Esophagus (tissue), 2 donors: ENCODE measurements at regions not wholly inside any gene's neighbourhood (a gene's known extent, or its start where the extent isn't known, plus 50 kb on each side); places are given as distances from the start of the nearest gene placed in this dataset.

Experiments used
- H3K27ac ChIP-seq, 2 donors: one replicate each; pipeline ENCODE4 v1.5.1; 2013; ENCODE audit warnings: low read depth in 2 of 2, mild to moderate bottlenecking in 2 of 2, inconsistent platforms in 1 of 2, low read length in 1 of 2, moderate library complexity in 1 of 2
- H3K27me3 ChIP-seq, 2 donors: one replicate each; pipeline ENCODE4 v1.6.1; 2013; ENCODE audit warnings: low read length in 2 of 2, control low read depth in 1 of 2, mild to moderate bottlenecking in 1 of 2; ENCODE audit not compliant: insufficient read depth in 2 of 2, control insufficient read depth in 1 of 2
- H3K36me3 ChIP-seq, 2 donors: one replicate each; pipeline ENCODE4 v1.6.1; 2013; ENCODE audit warnings: low read length in 1 of 2; ENCODE audit not compliant: control insufficient read depth in 2 of 2, insufficient read depth in 2 of 2
- H3K4me1 ChIP-seq, 2 donors: one replicate each; pipeline ENCODE4 v1.6.1; 2013; ENCODE audit warnings: low read length in 1 of 2; ENCODE audit not compliant: control insufficient read depth in 2 of 2, insufficient read depth in 2 of 2
- H3K4me3 ChIP-seq, 2 donors: one replicate each; pipeline ENCODE4 v1.5.1; 2013; ENCODE audit warnings: low read length in 2 of 2, mild to moderate bottlenecking in 2 of 2, low read depth in 1 of 2, moderate library complexity in 1 of 2
- H3K9me3 ChIP-seq, 2 donors: one replicate each; pipeline ENCODE4 v1.6.1; 2013; ENCODE audit warnings: mild to moderate bottlenecking in 2 of 2, low read depth in 1 of 2, low read length in 1 of 2, moderate library complexity in 1 of 2; ENCODE audit not compliant: control insufficient read depth in 2 of 2, insufficient read depth in 1 of 2
- WGBS, 2 donors: extraction: QIAGEN DNeasy Blood & Tissue Kit; methylation state at CpG; one replicate each; pipeline ENCODE4 v1.1.7; 2013; 5-methylcytosine and 5-hydroxymethylcytosine counted together
- donor health status: healthy with polysubstance abuse.
- donor health status: Bipolar disorder and iron deficiency.

DNA sequence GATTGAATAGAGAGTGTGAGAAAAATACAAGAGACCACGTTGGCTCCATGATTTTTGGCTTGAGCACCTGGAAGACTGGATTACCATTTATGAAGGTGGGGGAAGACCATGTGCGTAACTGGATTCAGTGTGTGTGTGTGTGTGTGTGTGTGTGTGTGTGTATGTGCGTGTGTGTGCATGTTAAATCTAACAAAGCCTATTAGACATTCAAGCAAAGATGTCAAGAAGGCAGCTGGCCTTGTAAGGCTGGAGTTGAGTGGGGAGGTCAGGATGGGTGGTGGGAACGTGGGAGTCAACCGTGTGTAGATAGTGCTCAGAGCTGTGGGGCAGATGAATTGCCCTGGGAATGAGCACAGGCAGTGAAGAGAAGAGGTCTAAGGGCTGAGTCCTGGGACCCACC is 293.8 kb upstream of the POU3F1 start:
- WGBS, 2 donors = 71 to 87% methylated on average over 5 of the region's 5 CpGs
- Histone ChIP-seq H3K36me3 (no peaks in the 10 kb centered on the region), H3K27ac (no peak overlapping the region), H3K4me3 (no peak overlapping the region), H3K9me3 (no peaks in the 10 kb centered on the region), H3K27me3 (no peaks in the 10 kb centered on the region), H3K4me1 (no peaks in the 10 kb centered on the region)

- no peaks in the 10 kb centered on the region for H3K36me3 ChIP-seq
- 83% methylated on average over 5 of the region's 5 CpGs for WGBS, 2 donors
- no peaks in the 10 kb centered on the region for H3K4me1 ChIP-seq
These were observed 291.1 kb upstream of the POU3F1 start for GRCh38 chr1:38337711-38338110.

DNA sequence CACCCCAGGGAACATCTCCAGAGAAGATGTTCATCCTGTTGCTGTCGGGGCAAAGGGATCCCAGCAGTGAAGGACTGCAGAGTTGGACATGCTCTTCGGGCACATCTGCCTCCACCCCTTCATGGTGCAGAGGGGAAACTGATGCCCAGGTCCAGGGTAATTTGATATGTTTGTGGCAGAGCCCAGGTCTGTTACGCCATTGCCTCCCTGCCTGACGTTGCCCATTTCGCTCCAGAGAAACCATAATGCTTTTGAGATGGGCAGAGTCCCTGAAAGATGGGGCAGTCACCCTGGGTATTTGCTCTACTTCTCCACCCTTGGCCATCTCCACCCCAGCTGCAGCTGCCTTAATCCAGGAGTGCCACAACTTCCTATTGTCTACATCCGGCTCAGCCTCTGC is 290.4 kb upstream of the POU3F1 start:
- H3K9me3 ChIP-seq = no peaks in the 10 kb centered on the region
- no peaks in the 10 kb centered on the region for H3K36me3 ChIP-seq
- H3K4me3 ChIP-seq = no peak overlapping the region
- H3K4me1 ChIP-seq = no peaks in the 10 kb centered on the region
- 72 to 75% methylated on average over 6 of the region's 6 CpGs for WGBS, 2 donors
- no peak overlapping the region for H3K27ac ChIP-seq
- no peaks in the 10 kb centered on the region for H3K27me3 ChIP-seq

More at GRCh38 chr1:38337711-38338110, 291.1 kb upstream of the POU3F1 start:
- H3K9me3 ChIP-seq = no peaks in the 10 kb centered on the region
- H3K27ac ChIP-seq = no peak overlapping the region
- H3K4me3 ChIP-seq = no peak overlapping the region
- no peaks in the 10 kb centered on the region for H3K27me3 ChIP-seq

DNA sequence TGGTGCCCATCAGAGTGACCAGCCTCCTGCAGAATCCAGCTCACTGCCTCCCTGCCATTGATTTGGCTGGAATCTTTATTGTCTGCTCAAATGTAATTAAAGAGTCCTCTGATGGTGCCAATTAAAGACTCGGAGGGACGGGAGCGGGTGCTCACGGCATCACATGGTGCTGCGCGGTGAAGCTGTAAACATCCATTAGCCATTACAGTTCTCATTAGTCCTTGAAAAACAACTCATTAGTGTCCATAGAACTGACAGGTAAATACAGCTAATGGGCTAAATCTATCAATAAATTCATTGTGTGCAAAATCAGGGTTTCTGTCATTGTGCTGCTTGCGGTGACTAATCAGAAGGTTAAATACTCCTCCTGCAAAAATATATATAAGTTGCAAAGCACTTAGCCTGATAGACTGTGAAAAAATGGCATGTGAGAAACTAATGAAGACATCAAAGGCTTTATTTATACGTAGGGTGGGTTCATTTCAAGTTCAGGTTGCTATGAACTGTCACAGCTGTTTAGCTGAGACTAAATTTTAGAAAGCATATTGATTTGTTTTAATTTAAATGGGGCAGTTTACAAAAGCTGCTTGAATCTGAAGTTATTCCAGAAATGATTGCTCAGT is 289.8 kb upstream of the POU3F1 start:
- H3K27me3 ChIP-seq = no peaks in the 10 kb centered on the region
- H3K9me3 ChIP-seq = no peaks in the 10 kb centered on the region
- no peaks in the 10 kb centered on the region for H3K36me3 ChIP-seq
- H3K4me1 ChIP-seq = peaks cover 0 to 4% of the 10 kb centered on the region in 2 donors
- no peak overlapping the region for H3K27ac ChIP-seq
- 53 to 59% methylated on average over 8 of the region's 8 CpGs for WGBS, 2 donors
- no peak overlapping the region for H3K4me3 ChIP-seq

DNA sequence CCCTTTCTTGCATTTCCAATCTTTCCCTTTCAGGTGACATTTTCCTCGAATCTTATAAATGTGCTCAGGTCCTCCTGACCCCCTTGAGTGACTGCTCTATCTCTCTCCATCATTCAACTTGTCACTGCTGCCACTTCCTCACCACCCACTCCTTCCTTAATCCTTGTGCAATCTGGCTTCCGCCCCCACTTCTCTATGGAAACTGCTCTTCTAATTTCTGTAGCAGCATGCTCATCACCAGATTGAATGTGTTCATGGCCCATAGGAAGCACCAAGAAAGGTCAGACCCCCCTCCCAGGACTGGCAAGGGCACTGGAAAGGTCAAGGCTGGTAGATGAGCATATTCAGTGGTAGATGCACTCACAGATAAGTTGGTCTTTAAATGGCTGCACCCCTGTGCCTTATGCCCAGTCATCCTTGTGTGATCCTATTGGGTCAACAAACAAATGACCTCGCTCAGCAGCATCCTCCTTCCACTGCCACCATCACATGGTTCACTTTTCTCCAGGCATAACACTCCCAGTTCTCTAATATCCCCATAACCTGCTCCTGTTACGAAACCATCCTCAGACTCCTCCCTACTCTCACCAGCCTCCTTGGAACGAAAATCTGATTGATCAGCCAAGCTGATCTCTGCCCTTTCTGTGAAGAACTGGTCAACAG is 288.5 kb upstream of the POU3F1 start:
- no peaks in the 10 kb centered on the region for H3K27me3 ChIP-seq
- peaks cover 0 to 4% of the 10 kb centered on the region in 2 donors for H3K4me1 ChIP-seq
- no peaks in the 10 kb centered on the region for H3K36me3 ChIP-seq
- 67% methylated on average over 5 of the region's 5 CpGs for WGBS, 2 donors
- H3K9me3 ChIP-seq = no peaks in the 10 kb centered on the region
- no peak overlapping the region for H3K27ac ChIP-seq
- H3K4me3 ChIP-seq = no peak overlapping the region

GRCh38 chr1:38332649-38333310 is 286.2 kb upstream of the POU3F1 start:
- no peak overlapping the region for H3K27ac ChIP-seq
- H3K36me3 ChIP-seq = no peaks in the 10 kb centered on the region
- H3K4me1 ChIP-seq = peaks cover 0 to 4% of the 10 kb centered on the region in 2 donors
- H3K4me3 ChIP-seq = no peak overlapping the region
- H3K9me3 ChIP-seq = no peaks in the 10 kb centered on the region
- H3K27me3 ChIP-seq = no peaks in the 10 kb centered on the region
- WGBS, 2 donors = 74 to 82% methylated on average over 7 of the region's 7 CpGs

- Histone ChIP-seq H3K36me3 (no peaks in the 10 kb centered on the region), H3K4me1 (peaks cover 0 to 4% of the 10 kb centered on the region in 2 donors), H3K27ac (no peak overlapping the region), H3K4me3 (no peak overlapping the region), H3K9me3 (no peaks in the 10 kb centered on the region), H3K27me3 (no peaks in the 10 kb centered on the region)
- 59 to 77% methylated on average over 2 of the region's 2 CpGs for WGBS, 2 donors
These were observed 285.1 kb upstream of the POU3F1 start for GRCh38 chr1:38331496-38332210.

DNA sequence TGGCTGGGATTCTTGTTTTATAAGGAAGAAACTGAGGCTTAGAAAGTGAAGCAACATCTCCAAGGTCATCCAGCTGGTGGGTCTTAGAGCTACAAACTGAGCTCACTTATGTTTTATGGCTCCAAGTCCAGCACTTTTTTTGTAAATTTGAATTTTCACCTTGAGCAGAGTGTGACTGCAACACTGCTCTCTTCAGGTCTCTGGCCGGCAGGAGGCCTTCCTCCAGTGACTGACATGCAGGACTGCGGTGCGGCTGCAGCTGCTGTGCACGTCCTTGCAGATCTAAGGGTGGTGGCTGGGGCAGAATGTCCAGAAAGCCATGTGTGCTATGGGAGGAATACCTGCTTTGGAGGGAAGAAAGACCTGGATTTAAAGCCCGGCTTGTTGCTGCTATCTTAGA is 284.2 kb upstream of the POU3F1 start:
- 69 to 89% methylated on average over 5 of the region's 5 CpGs for WGBS, 2 donors
- H3K36me3 ChIP-seq = no peaks in the 10 kb centered on the region
- H3K27ac ChIP-seq = no peak overlapping the region

DNA sequence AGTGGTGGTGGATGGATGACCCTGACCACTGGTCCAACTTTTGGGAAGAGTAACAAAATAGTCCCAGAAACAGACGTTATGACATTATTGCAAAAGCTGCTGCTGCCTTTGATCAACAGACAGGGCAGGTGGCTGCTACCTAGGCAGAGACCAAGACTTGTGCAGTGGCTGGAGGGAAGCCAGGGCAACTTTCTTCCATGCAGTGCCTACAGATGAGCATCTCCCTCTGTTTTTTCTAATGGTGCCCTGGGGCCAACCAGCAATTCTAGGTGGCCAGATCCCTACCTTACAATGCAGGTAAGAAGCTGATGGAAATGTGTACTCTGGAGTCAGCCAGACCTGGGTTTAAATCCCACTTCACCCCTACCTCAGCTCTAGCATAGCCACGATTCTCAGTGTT is 283.1 kb upstream of the POU3F1 start:
- Histone ChIP-seq H3K4me3 (no peak overlapping the region), H3K4me1 (peaks cover 0 to 4% of the 10 kb centered on the region in 2 donors), H3K9me3 (peaks cover 0 to 2% of the 10 kb centered on the region in 2 donors), H3K36me3 (no peaks in the 10 kb centered on the region), H3K27me3 (no peaks in the 10 kb centered on the region), H3K27ac (no peak overlapping the region)
- 28 to 40% methylated on average over 2 of the region's 2 CpGs for WGBS, 2 donors

More for the DNA sequence above, 284.2 kb upstream of the POU3F1 start:
- Histone ChIP-seq H3K4me3 (no peak overlapping the region), H3K9me3 (peaks cover 0 to under 1% of the 10 kb centered on the region in 2 donors), H3K27me3 (no peaks in the 10 kb centered on the region), H3K4me1 (peaks cover 0 to 4% of the 10 kb centered on the region in 2 donors)
